ENCODE measurements at regions not wholly inside any gene's neighbourhood (a gene's known extent, or its start where the extent isn't known, plus 50 kb on each side); places are given as distances from the start of the nearest gene placed in this dataset.

GRCh38 chr5:67393211-67393610 lies 196.6 kb upstream of the CD180 start:
- no peak for TF ChIP-seq CTCF (IDR thresholded peaks at IDR 0.05; ENCODE audit: poor library complexity)
- TF ChIP-seq EZH2phosphoT487 (IDR thresholded peaks at IDR 0.05; ENCODE audit: low read depth, severe bottlenecking, unreplicated experiment), result no peak
- TF ChIP-seq EZH2 (IDR thresholded peaks at IDR 0.05; ENCODE audit: borderline replicate concordance), result no peak

All from hepatocyte (in vitro differentiated cells).